DMS79 treated with DMSO at 0.1 percent for 48 hours (cell line): ENCODE measurements at regions not wholly inside any gene's neighbourhood (a gene's known extent, or its start where the extent isn't known, plus 50 kb on each side); places are given as distances from the start of the nearest gene placed in this dataset.
A peak's percentile ranks its signal among the peaks of the same experiment; 100 is the strongest.

ENCODE experiments used
- DNase-seq: peaks from one replicate; lab custom pipeline; 2025; lab: John Stamatoyannopoulos, UW

GRCh38 chr13:44243198-44243857, 130.3 kb upstream of the SERP2 start:
- no peak for DNase-seq

DNA sequence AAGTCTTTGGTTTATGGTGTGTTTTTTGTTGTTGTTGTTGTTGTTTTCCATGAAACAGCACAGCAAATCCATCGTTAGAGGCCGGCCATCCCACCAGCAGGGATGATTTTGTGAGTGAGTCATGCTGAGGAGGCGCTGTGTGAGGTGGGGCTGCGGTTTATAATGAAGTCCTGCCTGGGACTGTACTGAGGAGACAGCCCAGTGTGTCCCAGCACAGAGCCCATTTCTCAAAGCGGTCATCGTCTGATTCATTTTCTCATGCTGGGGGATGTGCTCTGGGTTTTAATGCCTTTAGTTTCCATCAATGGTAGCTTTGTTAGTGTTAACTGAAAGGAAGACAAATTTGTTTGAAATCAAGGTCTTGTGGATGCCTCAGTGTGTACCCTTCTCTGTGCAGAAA, 129.3 kb upstream of the SERP2 start:
- no peak for DNase-seq

- peak; percentile 62 for DNase-seq
Measured at GRCh38 chr13:44249431-44249836, 124.2 kb upstream of the SERP2 start.

- DNase-seq: no peak
Measured at GRCh38 chr13:44252938-44253337, 120.7 kb upstream of the SERP2 start.

DNA sequence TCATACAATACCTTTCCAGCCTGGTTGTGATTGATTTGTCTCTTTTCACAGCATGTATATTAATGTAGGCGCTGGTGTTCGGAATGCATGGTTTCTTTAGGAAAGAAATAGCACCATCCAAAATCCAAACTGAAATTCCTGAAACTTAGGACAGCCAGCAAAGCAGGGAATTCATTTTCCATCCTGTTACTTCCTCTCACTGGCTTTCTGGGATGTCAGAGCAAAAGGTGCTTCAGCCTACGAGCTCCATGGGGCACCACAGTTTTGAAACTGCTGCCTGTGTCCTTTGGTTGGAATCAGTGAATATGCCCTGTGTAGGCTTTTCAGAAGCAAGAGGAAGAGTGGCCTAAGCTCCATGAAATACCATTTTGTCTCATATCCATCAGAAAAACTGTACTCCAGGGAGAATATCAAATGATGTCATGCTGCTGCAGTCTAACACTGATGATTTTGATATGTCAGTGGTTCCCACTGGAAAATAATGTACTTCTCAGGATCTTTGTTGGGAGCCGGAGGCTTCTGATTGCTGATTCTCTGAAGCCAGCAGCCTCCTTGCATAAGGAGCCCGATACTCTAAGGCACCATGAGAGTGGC, 117.8 kb upstream of the SERP2 start:
- no peak for DNase-seq

DNA sequence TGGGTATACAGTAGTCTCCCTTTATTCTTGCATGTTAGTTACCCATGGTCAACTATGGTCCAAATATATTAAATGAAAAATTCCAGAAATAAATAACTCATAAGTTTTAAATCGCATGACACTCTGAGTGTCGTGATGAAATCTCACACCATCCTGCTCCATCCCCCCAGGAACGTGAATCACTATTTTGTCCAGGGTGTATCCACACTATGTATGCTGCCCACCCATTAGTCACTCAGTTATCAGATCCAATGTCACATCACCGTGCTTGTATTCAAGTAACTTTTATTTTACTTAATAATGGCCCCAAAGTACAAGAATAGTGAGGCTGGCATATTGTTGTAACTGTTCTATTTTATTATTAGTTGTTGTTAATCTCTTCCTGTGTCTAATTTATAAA, 115.8 kb upstream of the SERP2 start:
- DNase-seq: no peak

DNA sequence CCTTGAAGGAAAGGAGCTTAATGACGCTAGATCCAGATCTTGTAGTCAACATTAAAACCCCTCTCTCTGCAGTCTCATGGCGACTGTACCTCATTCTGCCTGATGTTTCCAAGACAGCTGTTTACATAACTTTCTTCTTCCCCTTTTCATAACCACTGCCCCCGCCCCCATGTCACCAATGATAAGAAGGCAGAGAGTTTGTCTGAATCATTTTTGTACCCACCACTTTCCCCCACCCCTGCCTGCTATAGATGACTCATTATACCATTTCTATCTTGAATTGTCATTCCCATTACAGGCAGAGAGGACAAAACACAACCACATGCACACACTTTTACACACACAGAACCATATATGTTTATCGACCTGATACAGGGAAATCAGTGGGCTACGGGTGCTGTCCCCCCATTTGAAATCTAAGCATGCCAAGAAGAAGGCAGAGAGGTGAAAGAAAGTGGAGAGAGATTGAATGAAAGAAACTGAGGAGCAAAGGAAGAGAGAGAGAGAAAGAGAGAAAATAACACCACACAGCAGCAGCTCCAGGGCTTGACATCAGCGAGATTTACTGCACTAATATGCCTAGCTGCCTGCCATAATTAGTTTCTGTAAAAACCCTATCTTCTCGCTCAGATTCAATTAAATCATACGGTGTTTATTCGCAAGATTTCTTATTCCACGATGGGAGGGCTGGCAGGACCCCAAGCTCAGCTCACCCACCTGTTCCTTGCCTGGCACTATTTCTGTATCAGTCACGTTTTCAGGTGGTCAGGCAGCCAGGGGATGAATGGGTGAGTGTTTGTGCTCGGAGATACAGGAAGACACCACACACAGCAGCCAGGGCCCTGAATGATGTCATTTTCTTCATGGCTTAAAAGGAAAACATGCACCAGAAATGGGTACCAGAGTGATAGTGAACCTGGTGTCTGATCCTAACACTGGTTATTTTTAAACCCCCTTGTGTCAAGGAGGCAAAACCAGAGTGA, 114.3 kb upstream of the SERP2 start:
- no peak for DNase-seq

DNA sequence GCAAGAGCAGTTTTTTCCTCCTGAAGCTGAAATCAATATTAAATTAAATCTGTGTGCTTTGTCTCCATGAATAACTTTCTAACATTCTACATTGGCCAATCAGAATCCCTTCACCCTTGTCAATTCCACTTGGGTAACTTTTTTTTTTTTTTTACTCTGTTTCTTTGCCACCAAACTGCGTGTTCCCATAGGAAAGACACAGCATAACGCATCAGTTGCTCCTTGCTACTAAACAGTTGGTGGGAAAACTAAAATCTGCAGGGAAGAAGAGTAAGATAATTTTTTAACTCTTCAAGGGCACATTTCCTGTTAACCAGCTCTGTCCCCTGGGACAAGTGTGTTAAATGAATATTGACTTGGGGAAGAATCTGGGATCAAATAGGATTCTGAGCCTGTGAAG, 113.3 kb upstream of the SERP2 start:
- DNase-seq: no peak

- no peak for DNase-seq
Measured at GRCh38 chr13:44263751-44264620, 109.6 kb upstream of the SERP2 start.

DNA sequence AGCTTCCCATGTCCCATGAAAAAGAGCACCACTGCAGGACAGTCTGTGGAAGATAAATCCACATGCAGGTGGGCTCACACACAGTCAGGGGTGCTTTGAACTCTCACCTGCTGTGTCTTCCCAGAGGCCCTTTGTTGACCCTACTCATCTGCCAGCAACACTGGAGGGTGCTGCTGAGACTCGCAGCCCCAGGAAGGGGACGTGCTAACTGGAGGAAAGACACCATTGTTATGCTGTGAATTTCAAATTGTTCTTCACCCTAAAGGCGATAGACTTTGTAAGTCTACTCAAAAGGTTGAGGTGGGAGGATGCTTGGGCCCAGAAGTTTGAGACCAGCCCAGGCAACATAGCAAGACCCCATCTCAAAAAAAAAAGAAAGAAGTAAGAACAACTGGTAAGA, 107.3 kb upstream of the SERP2 start:
- DNase-seq: no peak

GRCh38 chr13:44266772-44267171, 106.9 kb upstream of the SERP2 start:
- DNase-seq: no peak

- no peak for DNase-seq
Measured at GRCh38 chr13:44267203-44267602, 106.4 kb upstream of the SERP2 start.

- no peak for DNase-seq
Measured at GRCh38 chr13:44267980-44268379, 105.6 kb upstream of the SERP2 start.

DNA sequence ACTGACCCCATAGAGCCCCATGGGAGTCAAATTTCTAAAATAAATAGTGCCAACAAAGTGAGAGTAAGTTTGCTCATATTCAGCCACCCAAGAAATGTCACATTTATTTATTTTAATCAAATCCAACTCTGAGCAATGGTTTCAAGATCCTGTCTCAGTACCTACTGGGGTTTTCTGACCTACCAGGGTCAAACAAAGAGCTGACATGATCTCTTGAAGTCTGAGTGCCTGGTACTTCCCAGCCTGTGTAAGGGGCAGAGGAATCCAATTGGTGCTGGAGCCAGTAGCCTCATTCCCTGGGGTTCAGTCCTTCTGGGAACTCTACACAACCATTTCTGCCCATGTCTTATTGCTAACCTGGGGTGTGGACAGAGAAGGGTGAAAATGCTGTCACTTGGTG, 104.6 kb upstream of the SERP2 start:
- no peak for DNase-seq

GRCh38 chr13:44270150-44270549, 103.5 kb upstream of the SERP2 start:
- DNase-seq: no peak

DNA sequence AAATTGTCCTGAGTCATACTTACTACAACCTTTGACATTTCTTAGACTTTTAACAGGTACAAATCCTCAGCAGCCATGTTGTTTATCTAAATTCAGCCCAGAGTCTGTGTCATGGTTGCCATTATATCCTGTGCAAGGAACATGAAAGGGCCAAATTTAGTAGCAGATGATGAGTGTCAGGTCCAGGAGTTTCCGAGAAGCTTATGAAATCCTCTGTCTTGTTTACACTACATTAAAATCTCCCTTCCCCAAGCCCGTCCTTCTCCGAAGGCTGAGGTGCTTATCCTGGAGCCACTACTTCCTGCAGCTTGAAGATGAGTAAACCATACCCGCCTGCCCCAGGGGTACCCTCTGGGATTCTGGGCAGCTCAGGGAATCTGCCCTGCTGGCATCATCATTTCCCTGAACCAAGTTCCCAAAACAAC, 102.6 kb upstream of the SERP2 start:
- DNase-seq: no peak

DNA sequence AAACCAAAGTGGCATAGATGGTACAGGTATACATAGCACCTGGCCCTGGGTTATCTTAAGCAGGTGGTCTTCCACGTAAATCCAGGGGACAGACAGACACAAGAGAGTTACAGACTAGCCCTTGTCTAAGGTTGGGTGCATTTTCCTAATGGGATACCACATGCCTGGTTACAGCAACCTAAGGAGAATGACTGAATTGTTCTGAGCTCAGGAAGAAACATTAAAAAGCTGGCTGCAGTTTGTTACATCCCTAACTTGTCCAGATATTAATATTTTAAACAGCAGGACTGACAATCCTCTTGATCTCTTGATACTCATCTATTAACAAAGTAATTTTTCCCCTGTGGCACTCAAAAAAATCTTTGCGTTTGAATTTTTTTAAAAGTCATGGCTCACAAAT, 102.2 kb upstream of the SERP2 start:
- no peak for DNase-seq

DNA sequence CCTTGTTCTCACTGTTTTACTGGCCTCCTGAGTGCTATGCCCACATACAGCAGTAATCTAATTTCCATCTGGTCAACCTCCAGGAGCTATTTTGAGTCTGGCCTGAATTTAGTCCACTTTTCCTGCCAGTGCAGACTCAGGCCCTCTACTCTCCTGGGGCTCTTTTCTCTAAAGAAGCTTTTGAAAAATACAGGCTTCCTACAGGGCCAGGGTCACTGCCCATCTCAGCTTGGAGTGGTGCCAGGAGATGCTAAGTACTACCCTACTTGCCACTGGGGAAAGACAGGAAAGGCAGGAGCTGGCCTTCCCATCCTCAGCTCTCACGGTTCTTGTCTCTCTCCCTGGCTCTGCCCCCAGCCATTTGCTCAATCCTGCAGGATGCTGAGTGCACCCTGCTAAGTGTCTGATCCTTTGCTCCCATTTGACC, 101.7 kb upstream of the SERP2 start:
- no peak for DNase-seq

DNA sequence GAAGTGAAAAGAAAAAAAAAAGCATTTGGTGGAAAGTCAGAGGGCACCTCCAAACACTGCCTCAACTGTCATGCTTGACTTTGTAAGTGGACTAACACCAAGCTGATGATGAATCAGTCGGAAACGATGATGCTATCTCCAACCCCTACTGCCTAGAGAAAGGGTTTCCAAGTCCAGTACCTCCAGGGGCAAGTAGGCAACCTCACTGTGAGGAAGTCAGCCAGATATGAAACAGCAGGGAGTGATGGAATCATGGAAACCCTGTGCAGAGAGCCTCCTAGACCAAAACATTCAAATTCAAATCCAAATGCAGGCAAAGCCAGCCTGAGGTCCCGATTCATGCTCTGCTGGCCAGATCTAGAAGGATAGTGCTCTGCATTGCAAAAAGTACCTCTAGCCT, 100.9 kb upstream of the SERP2 start:
- DNase-seq: no peak

DNA sequence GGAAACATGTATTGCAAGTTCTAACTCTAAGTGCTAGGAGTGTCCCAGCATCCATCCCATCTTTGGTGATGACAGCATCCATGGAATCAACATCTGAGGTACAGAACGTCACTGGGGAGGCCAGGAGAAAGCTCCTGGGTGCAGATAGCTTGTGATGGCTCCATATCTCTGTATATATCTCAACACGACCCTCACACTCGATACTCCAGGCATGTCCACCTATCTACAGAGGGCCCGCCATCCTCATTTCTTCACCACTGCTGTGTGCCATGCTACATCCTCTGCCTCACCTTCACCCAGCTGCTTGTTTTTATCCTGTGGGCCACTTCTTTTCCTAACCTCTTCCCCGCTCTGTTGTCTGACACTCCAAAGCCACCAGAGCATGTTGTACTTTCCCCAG, 100.4 kb upstream of the SERP2 start:
- DNase-seq: no peak

GRCh38 chr13:44273991-44274770, 99.4 kb upstream of the SERP2 start:
- peak; percentile 18 for DNase-seq
